T-helper 17 cell (primary cell): ENCODE measurements at regions not wholly inside any gene's neighbourhood (a gene's known extent, or its start where the extent isn't known, plus 50 kb on each side); places are given as distances from the start of the nearest gene placed in this dataset.

Experiments used
- ATAC-seq: fragments of 150-1000 bp; cut with Tn5 transposase; 2 replicates; pipeline ENCODE4 v1.10.0; 2021; ENCODE audit warnings: mild to moderate bottlenecking, moderate library complexity
- DNase-seq, 3 donors: peaks; one replicate each; pipeline versions ENCODE4 v3.0.0 to v3.0.0-alpha.2; 2020 to 2021
- H3K9me3 ChIP-seq: one replicate; pipeline ENCODE4 v1.7.0; 2013; ENCODE audit warnings: low read length, mild to moderate bottlenecking; ENCODE audit not compliant: control insufficient read depth, poor library complexity, severe bottlenecking
- H3K27ac Mint-ChIP-seq: one replicate; pipeline ENCODE4 v1.8.0; 2022; ENCODE audit warnings: mild to moderate bottlenecking, moderate library complexity, mixed read lengths
- H3K27me3 Mint-ChIP-seq: one replicate; pipeline ENCODE4 v1.8.0; 2022; ENCODE audit warnings: mixed read lengths
- H3K36me3 Mint-ChIP-seq: one replicate; pipeline ENCODE4 v1.8.0; 2022; ENCODE audit warnings: low read depth, mixed read lengths
- H3K4me1 Mint-ChIP-seq: one replicate; pipeline ENCODE4 v1.8.0; 2022; ENCODE audit warnings: mild to moderate bottlenecking, mixed read lengths
- H3K4me3 Mint-ChIP-seq: one replicate; pipeline ENCODE4 v1.8.0; 2022; ENCODE audit warnings: mild to moderate bottlenecking, moderate library complexity, mixed read lengths

DNA sequence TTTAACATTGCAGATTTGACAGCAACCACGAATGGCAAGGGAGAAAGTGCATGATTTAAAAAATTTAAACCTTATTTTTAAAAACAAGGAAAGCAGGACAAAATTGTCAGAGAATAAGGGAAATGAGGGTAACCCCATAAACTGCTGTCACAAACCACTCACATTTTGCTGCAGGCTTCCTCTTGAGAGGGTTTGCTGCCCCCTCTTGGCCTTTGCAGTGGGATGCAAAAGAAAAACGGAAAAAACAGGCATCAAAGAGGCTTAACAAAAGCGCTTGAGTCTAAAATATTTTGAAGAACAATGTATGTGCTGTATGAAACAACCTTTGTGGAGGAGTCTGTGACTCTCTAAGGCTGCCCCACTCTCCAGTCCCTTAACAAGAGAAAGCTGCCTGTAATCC is 91.6 kb downstream of the TMX3 start:
- Mint-ChIP-seq H3K27me3 (peaks cover 24% of the 10 kb centered on the region), H3K36me3 (no peaks in the 10 kb centered on the region), H3K4me1 (no peaks in the 10 kb centered on the region), H3K4me3 (no peak overlapping the region), H3K27ac (no peak overlapping the region)
- DNase-seq (no peak), ATAC-seq (no peak)
- H3K9me3 ChIP-seq: no peaks in the 10 kb centered on the region

DNA sequence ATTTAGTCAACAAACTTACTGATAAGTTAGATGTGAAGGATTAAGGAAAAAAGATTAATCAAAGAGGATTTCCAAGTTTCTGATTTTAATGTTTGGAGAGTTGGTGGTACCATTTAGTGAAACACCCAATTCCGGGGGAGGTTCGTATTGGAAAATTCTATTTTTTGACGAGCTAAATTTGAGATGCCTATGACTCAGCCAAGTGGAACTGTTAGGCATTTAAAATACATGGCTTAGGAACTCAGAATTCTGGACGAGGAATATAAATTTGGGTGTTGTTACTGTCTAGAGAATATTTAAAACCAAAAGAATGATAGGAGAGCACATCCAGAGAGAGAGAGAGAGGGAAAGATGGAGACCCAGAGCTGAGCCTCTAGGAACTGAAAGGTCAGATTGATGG is 103.6 kb downstream of the TMX3 start:
- ATAC-seq: no peak
- DNase-seq: no peak
- no peak overlapping the region for H3K4me3 Mint-ChIP-seq
- H3K27ac Mint-ChIP-seq: no peak overlapping the region
- H3K4me1 Mint-ChIP-seq: no peaks in the 10 kb centered on the region
- no peaks in the 10 kb centered on the region for H3K36me3 Mint-ChIP-seq
- peaks cover 38% of the 10 kb centered on the region for H3K27me3 Mint-ChIP-seq
- no peaks in the 10 kb centered on the region for H3K9me3 ChIP-seq

DNA sequence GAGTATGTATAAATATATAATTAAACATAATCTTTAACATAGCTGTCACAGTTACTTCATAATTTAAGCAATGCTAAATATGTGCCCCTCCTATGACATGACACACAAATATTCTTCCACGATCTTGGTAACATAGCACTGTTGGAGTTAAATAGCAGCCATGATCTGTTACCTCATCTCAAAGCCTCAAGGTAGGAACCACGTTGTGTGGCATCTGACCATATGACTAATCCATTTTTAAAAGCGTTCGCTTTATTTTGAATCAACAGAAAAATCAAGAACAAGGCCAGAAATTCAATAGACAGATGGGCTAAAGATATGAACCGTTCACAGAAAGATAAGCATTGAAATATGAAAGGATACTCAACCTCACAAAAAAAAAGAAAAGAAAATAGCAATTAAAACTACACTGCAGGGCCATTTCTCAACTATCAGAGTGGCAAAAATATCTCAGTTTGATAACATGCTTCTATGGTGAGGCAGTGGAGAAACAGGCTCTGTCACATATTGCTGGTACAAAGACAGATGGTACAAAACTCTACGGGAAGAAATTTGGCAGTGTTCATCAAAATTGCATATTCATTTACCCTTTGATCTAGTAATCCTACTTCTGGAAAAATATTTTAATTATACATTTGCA is 105.9 kb downstream of the TMX3 start:
- DNase-seq (no peak), ATAC-seq (no peak)
- H3K9me3 ChIP-seq: no peaks in the 10 kb centered on the region
- Mint-ChIP-seq H3K27ac (no peak overlapping the region), H3K36me3 (no peaks in the 10 kb centered on the region), H3K4me3 (no peak overlapping the region), H3K27me3 (peaks cover 44% of the 10 kb centered on the region), H3K4me1 (no peaks in the 10 kb centered on the region)

- peaks cover 44% of the 10 kb centered on the region for H3K27me3 Mint-ChIP-seq
- no peaks in the 10 kb centered on the region for H3K4me1 Mint-ChIP-seq
- ATAC-seq (no peak), DNase-seq (no peak)
- H3K36me3 Mint-ChIP-seq: peaks cover 2% of the 10 kb centered on the region
- H3K27ac Mint-ChIP-seq: no peak overlapping the region
- no peak overlapping the region for H3K4me3 Mint-ChIP-seq
- H3K9me3 ChIP-seq: no peaks in the 10 kb centered on the region
Measured at GRCh38 chr18:68607852-68608251, 107.1 kb downstream of the TMX3 start.

DNA sequence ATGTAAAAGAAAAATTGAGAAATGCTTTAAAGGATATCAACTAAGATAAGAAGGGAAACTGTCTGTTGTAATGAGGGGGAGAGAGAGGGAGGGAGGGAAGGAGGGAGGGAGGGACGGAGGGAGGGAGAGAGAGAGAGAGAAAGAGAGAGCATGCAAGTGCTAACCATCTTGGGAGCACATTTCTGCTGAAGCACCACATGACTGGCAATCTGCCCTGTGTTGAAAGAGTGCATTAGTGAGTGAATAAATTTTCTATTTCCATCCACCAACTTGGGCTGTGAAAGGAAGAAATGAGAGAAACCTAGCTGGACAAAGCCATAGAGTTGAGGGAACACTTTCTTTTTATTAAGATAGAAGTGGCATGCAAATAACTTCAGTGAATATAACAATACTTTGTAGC is 110.7 kb downstream of the TMX3 start:
- Mint-ChIP-seq H3K27ac (no peak overlapping the region), H3K36me3 (peaks cover 2% of the 10 kb centered on the region), H3K4me3 (no peak overlapping the region), H3K27me3 (peaks cover 28% of the 10 kb centered on the region), H3K4me1 (no peaks in the 10 kb centered on the region)
- DNase-seq: no peak
- no peaks in the 10 kb centered on the region for H3K9me3 ChIP-seq
- ATAC-seq: no peak

DNA sequence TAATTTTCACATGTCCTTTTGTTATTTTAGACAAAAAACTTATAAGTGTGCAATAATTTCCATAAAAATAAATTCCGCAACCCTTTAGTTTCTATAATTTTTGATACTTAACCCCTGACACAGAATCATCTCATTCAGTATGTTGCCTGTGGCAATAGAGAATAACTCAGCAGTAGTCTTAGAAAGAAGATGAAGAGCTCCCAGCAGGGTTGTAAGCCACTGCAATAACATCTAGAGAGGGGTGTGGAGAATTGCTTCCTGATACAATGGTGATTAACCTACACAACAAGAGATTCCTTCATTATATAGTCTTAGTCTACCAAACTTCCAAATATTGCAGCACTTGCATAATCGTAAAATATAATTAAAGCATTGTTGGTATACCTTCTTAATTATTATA is 118.9 kb downstream of the TMX3 start:
- ATAC-seq (no peak), DNase-seq (no peak)
- no peak overlapping the region for H3K4me3 Mint-ChIP-seq
- H3K36me3 Mint-ChIP-seq: no peaks in the 10 kb centered on the region
- H3K9me3 ChIP-seq: no peaks in the 10 kb centered on the region
- no peak overlapping the region for H3K27ac Mint-ChIP-seq
- peaks cover 12% of the 10 kb centered on the region for H3K27me3 Mint-ChIP-seq
- H3K4me1 Mint-ChIP-seq: no peaks in the 10 kb centered on the region

DNA sequence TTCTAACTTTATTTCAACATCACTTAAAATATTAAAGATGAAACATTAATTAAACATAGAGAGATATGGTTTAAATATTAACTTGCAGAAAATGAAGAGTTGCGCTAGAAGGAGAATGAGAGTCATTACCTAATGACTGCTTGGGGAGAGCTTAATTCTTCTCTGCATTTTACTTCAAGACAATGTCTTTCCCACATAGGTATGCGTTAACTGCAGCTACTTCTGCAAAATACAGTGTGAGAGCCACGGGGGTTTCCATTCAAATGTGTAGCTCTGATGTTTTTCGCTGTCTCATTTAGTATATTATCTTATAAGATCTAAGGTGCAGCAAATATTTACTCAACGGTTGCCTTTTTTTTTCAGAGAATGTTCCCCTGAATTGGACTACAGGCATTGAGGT is 126.7 kb downstream of the TMX3 start:
- no peak for DNase-seq
- no peak overlapping the region for H3K4me3 Mint-ChIP-seq
- H3K4me1 Mint-ChIP-seq: no peaks in the 10 kb centered on the region
- no peak for ATAC-seq
- no peak overlapping the region for H3K27ac Mint-ChIP-seq
- no peaks in the 10 kb centered on the region for H3K36me3 Mint-ChIP-seq
- peaks cover 48% of the 10 kb centered on the region for H3K27me3 Mint-ChIP-seq
- no peaks in the 10 kb centered on the region for H3K9me3 ChIP-seq

GRCh38 chr18:68583685-68584084 is 131.2 kb downstream of the TMX3 start:
- no peak for DNase-seq
- Mint-ChIP-seq H3K4me1 (no peaks in the 10 kb centered on the region), H3K36me3 (no peaks in the 10 kb centered on the region), H3K27me3 (peaks cover 19% of the 10 kb centered on the region), H3K4me3 (no peak overlapping the region), H3K27ac (no peak overlapping the region)
- no peaks in the 10 kb centered on the region for H3K9me3 ChIP-seq
- no peak for ATAC-seq

GRCh38 chr18:68574311-68574710 is 140.6 kb downstream of the TMX3 start:
- no peak overlapping the region for H3K4me3 Mint-ChIP-seq

GRCh38 chr18:68569936-68570335 is 145.0 kb downstream of the TMX3 start:
- ATAC-seq: no peak
- DNase-seq: no peak
- no peaks in the 10 kb centered on the region for H3K4me1 Mint-ChIP-seq
- peaks cover 6% of the 10 kb centered on the region for H3K27me3 Mint-ChIP-seq
- H3K9me3 ChIP-seq: no peaks in the 10 kb centered on the region
- no peaks in the 10 kb centered on the region for H3K36me3 Mint-ChIP-seq
- H3K4me3 Mint-ChIP-seq: no peak overlapping the region
- no peak overlapping the region for H3K27ac Mint-ChIP-seq

More at GRCh38 chr18:68574311-68574710, 140.6 kb downstream of the TMX3 start:
- DNase-seq (no peak), ATAC-seq (no peak)
- Mint-ChIP-seq H3K27ac (no peak overlapping the region), H3K4me1 (no peaks in the 10 kb centered on the region), H3K36me3 (no peaks in the 10 kb centered on the region), H3K27me3 (no peaks in the 10 kb centered on the region)
- H3K9me3 ChIP-seq: no peaks in the 10 kb centered on the region

DNA sequence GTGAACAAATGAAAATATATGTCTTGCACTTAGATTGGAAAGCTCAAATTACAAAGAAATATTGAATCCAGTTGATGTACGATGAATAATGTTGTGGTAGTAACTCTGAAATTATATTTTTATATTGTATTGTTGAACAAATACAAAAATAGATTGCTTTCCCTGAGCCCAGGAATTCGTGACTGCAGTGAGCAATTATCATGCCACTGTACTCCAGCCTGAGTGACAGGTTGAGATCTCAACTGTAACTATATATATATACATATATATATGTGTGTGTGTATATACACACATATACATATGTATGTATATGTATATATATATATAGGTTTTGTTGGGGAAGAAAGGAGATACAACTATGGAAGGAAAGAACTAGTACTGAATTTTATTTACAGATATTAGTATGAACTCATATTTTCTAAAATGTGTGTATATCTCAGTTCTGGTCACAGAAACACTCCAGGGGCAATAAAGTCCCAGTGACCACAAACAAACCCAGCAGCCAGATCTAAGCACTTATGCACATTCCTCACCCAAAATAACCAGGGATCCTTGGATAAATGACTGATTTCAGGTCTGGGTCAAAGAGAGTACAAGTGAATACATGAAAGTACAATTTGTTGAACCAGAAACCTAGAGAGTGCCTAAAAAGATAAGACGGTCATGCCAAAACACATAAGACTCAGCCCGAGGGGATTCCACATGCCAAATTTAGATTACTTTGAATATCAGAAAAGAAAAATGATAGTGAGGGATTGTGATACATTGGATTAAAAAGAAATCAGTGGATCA is 146.3 kb downstream of the TMX3 start:
- ATAC-seq (no peak), DNase-seq (no peak)
- H3K4me3 Mint-ChIP-seq: no peak overlapping the region
- H3K9me3 ChIP-seq: no peaks in the 10 kb centered on the region
- H3K4me1 Mint-ChIP-seq: no peaks in the 10 kb centered on the region
- no peak overlapping the region for H3K27ac Mint-ChIP-seq
- peaks cover 6% of the 10 kb centered on the region for H3K27me3 Mint-ChIP-seq
- no peaks in the 10 kb centered on the region for H3K36me3 Mint-ChIP-seq

DNA sequence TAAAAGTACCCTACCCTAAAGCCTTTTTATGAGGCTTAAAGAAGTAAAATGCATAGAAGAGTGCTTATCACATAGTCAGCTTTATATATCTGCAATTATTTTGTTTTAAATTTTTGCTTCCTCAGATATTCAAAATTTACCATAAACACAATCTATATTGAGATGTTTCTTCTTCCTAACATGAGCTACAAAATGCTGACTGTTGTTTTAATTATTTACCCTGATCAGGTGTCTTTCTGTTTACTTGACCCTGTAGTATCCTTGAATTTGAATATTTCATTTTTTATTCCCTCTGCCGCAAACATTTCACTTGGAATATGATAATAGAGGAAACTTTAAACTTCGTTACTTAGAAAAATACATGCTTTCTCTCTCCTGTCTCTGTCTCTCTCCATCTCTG is 147.9 kb downstream of the TMX3 start:
- Mint-ChIP-seq H3K36me3 (no peaks in the 10 kb centered on the region), H3K27ac (no peak overlapping the region), H3K27me3 (peaks cover 6% of the 10 kb centered on the region), H3K4me1 (no peaks in the 10 kb centered on the region), H3K4me3 (no peak overlapping the region)
- DNase-seq: no peak
- ATAC-seq: no peak
- no peaks in the 10 kb centered on the region for H3K9me3 ChIP-seq

DNA sequence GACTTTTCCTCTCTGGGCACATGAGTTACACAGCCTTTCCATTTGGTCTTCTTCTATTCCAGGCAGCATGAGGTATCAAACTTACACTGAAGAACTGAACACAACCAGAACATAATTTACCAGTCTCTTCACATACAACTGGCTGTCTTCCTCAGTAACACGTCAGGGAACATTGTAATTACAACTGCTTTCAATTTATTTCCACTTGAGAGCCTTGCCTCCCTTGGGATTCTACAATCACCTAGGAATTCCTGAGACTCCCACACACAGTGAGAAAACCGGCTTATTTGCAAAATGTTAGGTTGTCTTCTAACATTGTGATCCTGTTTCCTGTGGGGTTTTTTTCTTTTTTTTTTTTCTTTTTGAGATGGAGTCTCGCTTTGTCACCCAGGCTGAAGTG is 149.9 kb downstream of the TMX3 start:
- H3K27me3 Mint-ChIP-seq: peaks cover 6% of the 10 kb centered on the region
- H3K4me3 Mint-ChIP-seq: no peak overlapping the region
- DNase-seq: no peak
- no peaks in the 10 kb centered on the region for H3K36me3 Mint-ChIP-seq
- H3K27ac Mint-ChIP-seq: no peak overlapping the region
- H3K4me1 Mint-ChIP-seq: no peaks in the 10 kb centered on the region
- H3K9me3 ChIP-seq: no peaks in the 10 kb centered on the region
- ATAC-seq: no peak

- DNase-seq: no peak
- no peak overlapping the region for H3K27ac Mint-ChIP-seq
- no peaks in the 10 kb centered on the region for H3K9me3 ChIP-seq
- no peak for ATAC-seq
- peaks cover 6% of the 10 kb centered on the region for H3K27me3 Mint-ChIP-seq
- H3K4me3 Mint-ChIP-seq: no peak overlapping the region
- H3K4me1 Mint-ChIP-seq: no peaks in the 10 kb centered on the region
- H3K36me3 Mint-ChIP-seq: no peaks in the 10 kb centered on the region
Measured at GRCh38 chr18:68564351-68564750, 150.6 kb downstream of the TMX3 start.
